SK-N-MC (cell line): ENCODE measurements at regions not wholly inside any gene's neighbourhood (a gene's known extent, or its start where the extent isn't known, plus 50 kb on each side); places are given as distances from the start of the nearest gene placed in this dataset.

Experiments
- EZH2 ChIP-seq: fragments of 200-600 bp; sonication (generic); IDR thresholded peaks from one replicate; pipeline ENCODE4 v1.6.1; 2017; ENCODE audit warnings: antibody characterized with exemption
- FOXP2 ChIP-seq: optimal IDR thresholded peaks from 2 replicates; pipeline ENCODE3; 2011; ENCODE audit warnings: mild to moderate bottlenecking, moderate library complexity; ENCODE audit not compliant: insufficient read depth; ENCODE audit errors: extremely low read length, control extremely low read depth
- POLR2AphosphoS5 ChIP-seq: IDR thresholded peaks from 2 replicates; pipeline ENCODE4 v1.6.1; 2012; ENCODE audit warnings: mild to moderate bottlenecking, low read depth, low read length, borderline replicate concordance

- TF ChIP-seq POLR2AphosphoS5 (no peak), EZH2 (no peak), FOXP2 (no peak)
Measured at GRCh38 chr1:30363031-30363430, 360.4 kb downstream of the MATN1 start.
